GM23338 (cell line): ENCODE measurements at regions not wholly inside any gene's neighbourhood (a gene's known extent, or its start where the extent isn't known, plus 50 kb on each side); places are given as distances from the start of the nearest gene placed in this dataset.
A peak's percentile ranks its signal among the peaks of the same experiment; 100 is the strongest.
"Not testable (repeated sequence)": the region's sequence is repeated elsewhere in the genome, so short reads cannot be mapped to it uniquely, and the experiment has no call there.

Experiments
- ATAC-seq: fragments of 200-7000 bp; cut with Tn5 transposase; 3 replicates; pipeline ENCODE4 v1.9.1; 2020
- DNase-seq: peaks from one replicate; pipeline ENCODE4 v3.0.0-alpha.2; 2015; ENCODE audit warnings: low spot score
- H2AFZ ChIP-seq: fragments of 200-600 bp; sonication (generic); 2 replicates; pipeline ENCODE4 v1.8.0; 2016; ENCODE audit warnings: antibody characterized with exemption, mild to moderate bottlenecking, moderate library complexity
- H3F3A ChIP-seq: fragments of 200-600 bp; sonication (generic); replicated peaks from 2 replicates; pipeline ENCODE4 v1.8.0; 2017; ENCODE audit warnings: antibody characterized with exemption, mixed run types, low read depth
- H3K27ac ChIP-seq: fragments of 200-600 bp; sonication (generic); 2 replicates; pipeline ENCODE4 v1.6.1; 2016; ENCODE audit warnings: low read depth
- H3K27me3 ChIP-seq: fragments of 200-600 bp; sonication (generic); 2 replicates; pipeline ENCODE4 v1.8.0; 2016; ENCODE audit warnings: mild to moderate bottlenecking, mixed run types, moderate library complexity; ENCODE audit not compliant: insufficient read depth
- H3K36me3 ChIP-seq: fragments of 200-600 bp; sonication (generic); 2 replicates; pipeline ENCODE4 v1.8.0; 2016; ENCODE audit warnings: mild to moderate bottlenecking; ENCODE audit not compliant: insufficient read depth
- H3K4me1 ChIP-seq: fragments of 200-600 bp; sonication (generic); 2 replicates; pipeline ENCODE4 v1.8.0; 2016; ENCODE audit warnings: mild to moderate bottlenecking, moderate library complexity; ENCODE audit not compliant: insufficient read depth
- H3K4me2 ChIP-seq: fragments of 200-600 bp; sonication (generic); 2 replicates; pipeline ENCODE4 v1.7.1; 2017; ENCODE audit warnings: mixed run types
- H3K4me3 ChIP-seq: fragments of 200-600 bp; sonication (generic); 2 replicates; pipeline ENCODE4 v1.6.1; 2016; ENCODE audit warnings: mixed run types
- H3K79me2 ChIP-seq: fragments of 200-600 bp; sonication (generic); replicated peaks from 2 replicates; pipeline ENCODE4 v1.8.0; 2017; ENCODE audit warnings: mild to moderate bottlenecking; ENCODE audit not compliant: insufficient read depth
- H3K9me2 ChIP-seq: fragments of 200-600 bp; sonication (generic); 2 replicates; pipeline ENCODE4 v1.8.0; 2017; ENCODE audit not compliant: insufficient read depth
- H4K20me1 ChIP-seq: fragments of 200-600 bp; sonication (generic); replicated peaks from 2 replicates; pipeline ENCODE4 v1.8.0; 2017; ENCODE audit warnings: mild to moderate bottlenecking; ENCODE audit not compliant: insufficient read depth
- H3K27ac Mint-ChIP-seq: 2 replicates; pipeline ENCODE4 v1.8.0; 2020; ENCODE audit warnings: inconsistent platforms, mild to moderate bottlenecking, moderate library complexity, mixed read lengths
- H3K27me3 Mint-ChIP-seq: 3 replicates; pipeline ENCODE4 v1.8.0; 2022; ENCODE audit warnings: low read depth, mild to moderate bottlenecking, moderate library complexity, mixed read lengths, inconsistent platforms; ENCODE audit not compliant: insufficient read depth, poor library complexity
- H3K36me3 Mint-ChIP-seq: 3 replicates; pipeline ENCODE4 v1.8.0; 2021; ENCODE audit warnings: low read depth, mild to moderate bottlenecking, inconsistent platforms, moderate library complexity, mixed read lengths
- H3K4me1 Mint-ChIP-seq: 3 replicates; pipeline ENCODE4 v1.8.0; 2020; ENCODE audit warnings: mild to moderate bottlenecking, inconsistent platforms, mixed read lengths
- H3K4me3 Mint-ChIP-seq: 3 replicates; pipeline ENCODE4 v1.8.0; 2021; ENCODE audit warnings: moderate library complexity, mild to moderate bottlenecking, inconsistent platforms, mixed read lengths
- H3K9me3 Mint-ChIP-seq: 3 replicates; pipeline ENCODE4 v1.8.0; 2020; ENCODE audit warnings: moderate library complexity, mild to moderate bottlenecking, inconsistent platforms, mixed read lengths
- CTCF ChIP-seq, 2 experiments: fragments of 200-600 bp in 1 of 2; sonication (generic) in 1 of 2; conservative IDR thresholded peaks; 2 replicates each; pipeline versions ENCODE4 v1.5.1 to v1.6.1; 2016 to 2017; ENCODE audit warnings: antibody characterized with exemption in 2 of 2, low read depth in 2 of 2, mild to moderate bottlenecking in 2 of 2, moderate library complexity in 1 of 2
- ETS1 ChIP-seq: IDR thresholded peaks from 2 replicates; pipeline ENCODE4 v1.6.1; 2016; ENCODE audit warnings: antibody characterized with exemption
- REST ChIP-seq: IDR thresholded peaks from one replicate; pipeline ENCODE4 v1.6.1; 2018; ENCODE audit warnings: antibody characterized with exemption; ENCODE audit not compliant: unreplicated experiment
- ZNF331 ChIP-seq: fragments of 250-450 bp; sonication (Bioruptor Pico); IDR thresholded peaks from 2 replicates; pipeline ENCODE4 v1.5.0; 2020; ENCODE audit warnings: low read depth, mild to moderate bottlenecking, moderate library complexity
- ZNF462 ChIP-seq: fragments of 250-450 bp; sonication (Bioruptor Pico); IDR thresholded peaks from 2 replicates; pipeline ENCODE4 v1.5.0; 2020; ENCODE audit warnings: mild to moderate bottlenecking, moderate library complexity

GRCh38 chr20:48360342-48360975 lies 467.3 kb downstream of the PREX1 start (continued):
- no peak for TF ChIP-seq ZNF462 (CRISPR knock-in tag)

- Histone ChIP-seq H3K27me3 (no peaks in the 10 kb centered on the region), H2AFZ (0 out of 2 replicates have a peak overlapping the region, but pooled peaks have one; percentile 56), H3K79me2 (no peaks in the 10 kb centered on the region), H3K27ac (no peak overlapping the region), H4K20me1 (no peaks in the 10 kb centered on the region), H3F3A (no peaks in the 10 kb centered on the region), H3K36me3 (no peaks in the 10 kb centered on the region), H3K4me1 (no peaks in the 10 kb centered on the region), H3K9me2 (no peaks in the 10 kb centered on the region), H3K4me2 (no peak overlapping the region), H3K4me3 (no peak overlapping the region)
- Mint-ChIP-seq H3K4me3 (no peak overlapping the region), H3K27me3 (peaks cover 9% of the 10 kb centered on the region), H3K27ac (no peak overlapping the region), H3K4me1 (peaks cover 5% of the 10 kb centered on the region; the same call in 2 of the 3 replicates), H3K36me3 (peaks cover 5% of the 10 kb centered on the region; the same call in 1 of the 3 replicates), H3K9me3 (peaks cover 9% of the 10 kb centered on the region; the same call in 2 of the 3 replicates)
- no peak for ATAC-seq
- DNase-seq: no peak
- TF ChIP-seq REST (no peak), ZNF331 (CRISPR knock-in tag) (no peak), ETS1 (no peak), CTCF (conservative IDR thresholded peaks at IDR 0.05; ENCODE audit: low read depth in 2 of 2) (no peak)
These were observed 468.0 kb downstream of the PREX1 start for GRCh38 chr20:48359692-48360341.

- DNase-seq, H3F3A ChIP-seq, H3K4me3 Mint-ChIP-seq, H3K79me2 ChIP-seq, H3K4me2 ChIP-seq, H3K9me2 ChIP-seq, H3K4me3 ChIP-seq, H3K36me3 Mint-ChIP-seq, H3K36me3 ChIP-seq, H3K27ac Mint-ChIP-seq, H2AFZ ChIP-seq, H3K4me1 Mint-ChIP-seq, H3K27ac ChIP-seq, ATAC-seq, H3K27me3 ChIP-seq, H4K20me1 ChIP-seq, H3K27me3 Mint-ChIP-seq, H3K4me1 ChIP-seq: not testable (repeated sequence)
- H3K9me3 Mint-ChIP-seq: peaks cover 12% of the 10 kb centered on the region; the same call in 2 of the 3 replicates
These were observed 468.8 kb downstream of the PREX1 start for GRCh38 chr20:48359055-48359390.
